ENCODE measurements at regions not wholly inside any gene's neighbourhood (a gene's known extent, or its start where the extent isn't known, plus 50 kb on each side); places are given as distances from the start of the nearest gene placed in this dataset.
"Not testable (repeated sequence)": the region's sequence is repeated elsewhere in the genome, so short reads cannot be mapped to it uniquely, and the experiment has no call there.

- no peak for DNase-seq (ENCODE audit: low read depth in 1 of 2, low spot score in 1 of 2)
- Histone ChIP-seq H3K4me3 (replicated peaks; ENCODE audit: insufficient read depth, low read length) (no peak overlapping the region), H3K27ac (replicated peaks) (no peak overlapping the region), H3K27me3 (ENCODE audit: insufficient read depth, poor library complexity, severe bottlenecking) (no peaks in the 10 kb centered on the region)
- no peak for TF ChIP-seq SPI1 (IDR thresholded peaks at IDR 0.05; ENCODE audit: borderline replicate concordance, low read depth)
- no peak for TF ChIP-seq REST (IDR thresholded peaks at IDR 0.05; ENCODE audit: insufficient replicate concordance, low read depth)
- no peak for TF ChIP-seq GABPA (IDR thresholded peaks at IDR 0.05; ENCODE audit: low read depth)
- TF ChIP-seq POLR2AphosphoS5 (IDR thresholded peaks at IDR 0.05; ENCODE audit: low read depth): no peak
Observed at GRCh38 chr12:71312768-71313403, 126.7 kb upstream of the LGR5 start.

GRCh38 chr12:71311611-71312010 is 128.0 kb upstream of the LGR5 start:
- not testable (repeated sequence) for DNase-seq (ENCODE audit: low read depth in 1 of 2, low spot score in 1 of 2); H3K27me3 ChIP-seq (ENCODE audit: insufficient read depth, poor library complexity, severe bottlenecking); H3K4me3 ChIP-seq (replicated peaks; ENCODE audit: insufficient read depth, low read length); H3K27ac ChIP-seq (replicated peaks)

- H3K27ac ChIP-seq (replicated peaks): no peak overlapping the region
- no peaks in the 10 kb centered on the region for H3K27me3 ChIP-seq (ENCODE audit: insufficient read depth, poor library complexity, severe bottlenecking)
- TF ChIP-seq POLR2AphosphoS5 (IDR thresholded peaks at IDR 0.05; ENCODE audit: low read depth) (no peak), SPI1 (IDR thresholded peaks at IDR 0.05; ENCODE audit: borderline replicate concordance, low read depth) (no peak), GABPA (IDR thresholded peaks at IDR 0.05; ENCODE audit: low read depth) (no peak), CTCF (IDR thresholded peaks at IDR 0.05; ENCODE audit: insufficient read depth, low read length) (no peak), REST (IDR thresholded peaks at IDR 0.05; ENCODE audit: insufficient replicate concordance, low read depth) (no peak)
- H3K4me3 ChIP-seq (replicated peaks; ENCODE audit: insufficient read depth, low read length): no peak overlapping the region
- no peak for DNase-seq (ENCODE audit: low read depth in 1 of 2, low spot score in 1 of 2)
Observed at GRCh38 chr12:71306808-71307207, 132.8 kb upstream of the LGR5 start.

- no peak for DNase-seq (ENCODE audit: low read depth in 1 of 2, low spot score in 1 of 2)
- Histone ChIP-seq H3K27me3 (ENCODE audit: insufficient read depth, poor library complexity, severe bottlenecking) (no peaks in the 10 kb centered on the region), H3K27ac (replicated peaks) (no peak overlapping the region), H3K4me3 (replicated peaks; ENCODE audit: insufficient read depth, low read length) (no peak overlapping the region)
- TF ChIP-seq POLR2AphosphoS5 (IDR thresholded peaks at IDR 0.05; ENCODE audit: low read depth) (no peak), GABPA (IDR thresholded peaks at IDR 0.05; ENCODE audit: low read depth) (no peak), SPI1 (IDR thresholded peaks at IDR 0.05; ENCODE audit: borderline replicate concordance, low read depth) (no peak), REST (IDR thresholded peaks at IDR 0.05; ENCODE audit: insufficient replicate concordance, low read depth) (no peak), CTCF (IDR thresholded peaks at IDR 0.05; ENCODE audit: insufficient read depth, low read length) (no peak)
Observed at GRCh38 chr12:71304306-71304705, 135.3 kb upstream of the LGR5 start.
